DND-41 (cell line): ENCODE measurements at regions not wholly inside any gene's neighbourhood (a gene's known extent, or its start where the extent isn't known, plus 50 kb on each side); places are given as distances from the start of the nearest gene placed in this dataset.
"Not testable (repeated sequence)": the region's sequence is repeated elsewhere in the genome, so short reads cannot be mapped to it uniquely, and the experiment has no call there.

ENCODE experiments used
- CTCF ChIP-seq: IDR thresholded peaks from 2 replicates; pipeline ENCODE4 v1.5.1; 2012; ENCODE audit warnings: borderline replicate concordance, low read length, moderate library complexity, mild to moderate bottlenecking; ENCODE audit not compliant: poor library complexity, severe bottlenecking; ENCODE audit errors: extremely low read depth
- EZH2 ChIP-seq: IDR thresholded peaks from 3 replicates; pipeline ENCODE4 v1.6.1; 2012; ENCODE audit warnings: borderline replicate concordance, low read depth, mild to moderate bottlenecking, moderate library complexity, low read length, inconsistent platforms; ENCODE audit not compliant: severe bottlenecking

- not testable (repeated sequence) for TF ChIP-seq CTCF, EZH2
These were observed 515.4 kb downstream of the PID1 start for GRCh38 chr2:228755661-228756060.
